ENCODE measurements at regions not wholly inside any gene's neighbourhood (a gene's known extent, or its start where the extent isn't known, plus 50 kb on each side); places are given as distances from the start of the nearest gene placed in this dataset.

DNA sequence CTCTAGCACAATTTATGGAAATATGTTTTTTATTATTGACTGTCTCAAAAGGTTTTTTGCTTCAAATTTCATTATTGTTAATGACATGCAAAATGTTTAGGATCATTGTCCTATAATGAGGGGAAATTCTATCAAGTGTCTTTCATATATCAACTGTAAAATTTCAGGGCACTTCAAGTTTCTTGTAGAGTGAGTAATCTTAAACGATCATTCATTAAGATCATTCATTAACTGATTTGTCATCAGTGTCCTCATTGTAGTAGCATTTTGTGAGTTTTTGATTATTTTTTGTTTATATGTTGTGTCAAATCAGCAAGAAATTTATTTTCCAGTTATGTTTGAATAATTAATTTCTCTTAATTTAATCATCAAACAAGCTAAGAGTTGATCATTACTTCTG is 111.8 kb upstream of the PRDX6 start:
- TF ChIP-seq, protein P1, sequence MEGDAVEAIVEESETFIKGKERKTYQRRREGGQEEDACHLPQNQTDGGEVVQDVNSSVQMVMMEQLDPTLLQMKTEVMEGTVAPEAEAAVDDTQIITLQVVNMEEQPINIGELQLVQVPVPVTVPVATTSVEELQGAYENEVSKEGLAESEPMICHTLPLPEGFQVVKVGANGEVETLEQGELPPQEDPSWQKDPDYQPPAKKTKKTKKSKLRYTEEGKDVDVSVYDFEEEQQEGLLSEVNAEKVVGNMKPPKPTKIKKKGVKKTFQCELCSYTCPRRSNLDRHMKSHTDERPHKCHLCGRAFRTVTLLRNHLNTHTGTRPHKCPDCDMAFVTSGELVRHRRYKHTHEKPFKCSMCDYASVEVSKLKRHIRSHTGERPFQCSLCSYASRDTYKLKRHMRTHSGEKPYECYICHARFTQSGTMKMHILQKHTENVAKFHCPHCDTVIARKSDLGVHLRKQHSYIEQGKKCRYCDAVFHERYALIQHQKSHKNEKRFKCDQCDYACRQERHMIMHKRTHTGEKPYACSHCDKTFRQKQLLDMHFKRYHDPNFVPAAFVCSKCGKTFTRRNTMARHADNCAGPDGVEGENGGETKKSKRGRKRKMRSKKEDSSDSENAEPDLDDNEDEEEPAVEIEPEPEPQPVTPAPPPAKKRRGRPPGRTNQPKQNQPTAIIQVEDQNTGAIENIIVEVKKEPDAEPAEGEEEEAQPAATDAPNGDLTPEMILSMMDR (IDR thresholded peaks at IDR 0.05; ENCODE audit: insufficient read depth, low read length): no peak
- TF ChIP-seq POLR2AphosphoS5 (IDR thresholded peaks at IDR 0.05; ENCODE audit: low read depth): no peak
